Astrocyte (in vitro differentiated cells and primary cell): ENCODE measurements at regions not wholly inside any gene's neighbourhood (a gene's known extent, or its start where the extent isn't known, plus 50 kb on each side); places are given as distances from the start of the nearest gene placed in this dataset.

Experiments used
- EZH2 ChIP-seq: IDR thresholded peaks from 2 replicates; pipeline ENCODE4 v1.6.1; 2012; ENCODE audit warnings: mild to moderate bottlenecking, low read length, inconsistent platforms; ENCODE audit not compliant: insufficient read depth
- TF ChIP-seq, protein P1 (sequence below): IDR thresholded peaks from 2 replicates; pipeline ENCODE4 v1.5.1; 2011; ENCODE audit warnings: low read depth, mild to moderate bottlenecking, inconsistent platforms, low read length, moderate library complexity; ENCODE audit not compliant: insufficient read depth

GRCh38 chr13:83423381-83423780 is 458.9 kb downstream of the SLITRK1 start:
- TF ChIP-seq, protein P1, sequence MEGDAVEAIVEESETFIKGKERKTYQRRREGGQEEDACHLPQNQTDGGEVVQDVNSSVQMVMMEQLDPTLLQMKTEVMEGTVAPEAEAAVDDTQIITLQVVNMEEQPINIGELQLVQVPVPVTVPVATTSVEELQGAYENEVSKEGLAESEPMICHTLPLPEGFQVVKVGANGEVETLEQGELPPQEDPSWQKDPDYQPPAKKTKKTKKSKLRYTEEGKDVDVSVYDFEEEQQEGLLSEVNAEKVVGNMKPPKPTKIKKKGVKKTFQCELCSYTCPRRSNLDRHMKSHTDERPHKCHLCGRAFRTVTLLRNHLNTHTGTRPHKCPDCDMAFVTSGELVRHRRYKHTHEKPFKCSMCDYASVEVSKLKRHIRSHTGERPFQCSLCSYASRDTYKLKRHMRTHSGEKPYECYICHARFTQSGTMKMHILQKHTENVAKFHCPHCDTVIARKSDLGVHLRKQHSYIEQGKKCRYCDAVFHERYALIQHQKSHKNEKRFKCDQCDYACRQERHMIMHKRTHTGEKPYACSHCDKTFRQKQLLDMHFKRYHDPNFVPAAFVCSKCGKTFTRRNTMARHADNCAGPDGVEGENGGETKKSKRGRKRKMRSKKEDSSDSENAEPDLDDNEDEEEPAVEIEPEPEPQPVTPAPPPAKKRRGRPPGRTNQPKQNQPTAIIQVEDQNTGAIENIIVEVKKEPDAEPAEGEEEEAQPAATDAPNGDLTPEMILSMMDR, result no peak
- no peak for TF ChIP-seq EZH2
